HG02678 (cell line): ENCODE measurements at regions not wholly inside any gene's neighbourhood (a gene's known extent, or its start where the extent isn't known, plus 50 kb on each side); places are given as distances from the start of the nearest gene placed in this dataset.

Experiments used
- ATAC-seq: cut with Tn5 transposase; IDR thresholded peaks from one replicate; pipeline ENCODE4 v1.9.1; 2021; ENCODE audit warnings: mild to moderate bottlenecking, moderate library complexity; ENCODE audit not compliant: unreplicated experiment

DNA sequence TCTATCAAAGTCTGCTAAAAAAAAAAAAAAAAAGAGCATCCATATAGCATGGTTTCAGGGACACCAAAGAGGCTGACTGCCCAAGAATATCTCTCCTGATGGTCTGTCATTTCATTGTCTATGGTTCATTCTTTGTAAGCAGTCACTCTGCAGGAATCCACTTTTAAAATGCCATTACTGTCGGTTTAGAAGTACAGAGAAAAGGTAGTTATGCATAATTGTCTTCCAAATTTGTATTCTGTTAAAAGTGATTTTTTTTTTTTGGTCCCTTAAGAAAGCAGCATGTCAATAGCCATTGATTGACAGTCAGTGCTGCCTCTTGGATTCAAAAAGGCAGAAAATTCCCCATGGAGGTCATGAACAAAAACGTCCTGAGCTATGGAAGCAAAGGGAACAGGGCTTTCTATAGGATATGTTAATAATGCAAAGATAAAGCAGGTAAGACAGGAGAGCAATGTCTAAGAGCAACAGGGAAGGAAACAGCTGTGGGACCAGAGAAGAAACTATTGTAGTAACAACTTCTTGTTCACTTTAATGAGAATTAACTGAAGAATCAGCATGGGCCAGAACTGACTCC lies 245.8 kb downstream of the TMX3 start:
- no peak for ATAC-seq

DNA sequence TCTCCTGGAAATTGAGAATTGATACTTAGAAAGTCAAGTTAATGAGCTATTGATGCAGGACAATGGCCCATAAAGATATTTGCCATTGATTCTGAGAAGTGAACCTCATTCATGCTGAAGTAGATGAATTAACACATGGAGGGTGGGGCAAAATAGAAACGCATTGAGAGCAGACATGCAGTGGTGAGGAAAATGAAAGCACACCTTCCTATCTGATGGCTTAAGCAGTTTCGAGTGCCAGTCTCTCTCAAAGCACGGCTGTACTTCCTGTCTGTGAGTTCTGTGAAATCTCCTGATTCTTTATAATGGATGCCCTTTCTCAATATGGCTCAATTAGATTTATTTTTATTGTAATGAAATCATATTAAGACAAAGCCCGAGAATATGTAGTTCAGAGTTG lies 247.0 kb downstream of the TMX3 start:
- ATAC-seq: peak; percentile 59

DNA sequence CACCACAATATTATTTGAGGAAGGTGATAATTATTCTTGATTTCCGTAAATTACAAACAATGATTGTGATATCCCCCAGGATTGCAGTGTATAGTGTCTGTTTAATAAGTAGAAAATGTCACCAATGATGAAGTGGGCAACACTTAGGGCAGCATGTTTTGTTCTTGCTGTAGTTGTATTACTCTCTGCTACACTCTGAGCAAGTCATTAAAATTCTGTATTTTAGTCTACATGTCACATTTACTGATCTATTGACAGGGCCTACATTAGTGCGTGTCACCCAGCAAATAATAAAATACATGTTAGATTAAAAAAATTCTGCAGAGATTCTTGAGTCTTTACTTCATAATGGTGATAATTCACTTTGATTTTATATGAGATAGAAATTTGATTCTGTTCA lies 247.6 kb downstream of the TMX3 start:
- ATAC-seq: no peak

DNA sequence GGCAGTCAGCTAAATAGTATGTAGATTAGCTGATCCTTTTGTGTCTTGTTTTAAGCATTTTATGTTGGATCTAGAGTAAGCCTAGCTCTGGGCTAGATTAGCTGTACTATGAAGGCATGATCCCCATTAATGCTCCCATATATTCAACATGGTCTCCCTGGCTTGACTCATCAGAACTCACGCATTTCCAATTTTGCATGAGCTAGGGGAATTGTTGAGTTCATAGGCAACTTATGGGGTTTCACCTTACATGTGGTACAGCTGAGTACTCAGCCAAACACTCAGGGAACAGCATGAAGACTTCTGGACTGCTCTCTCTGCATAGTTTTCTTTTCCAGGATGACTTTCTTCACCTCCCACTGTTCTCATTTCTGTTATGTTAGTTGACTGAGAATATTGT lies 248.2 kb downstream of the TMX3 start:
- ATAC-seq: no peak

DNA sequence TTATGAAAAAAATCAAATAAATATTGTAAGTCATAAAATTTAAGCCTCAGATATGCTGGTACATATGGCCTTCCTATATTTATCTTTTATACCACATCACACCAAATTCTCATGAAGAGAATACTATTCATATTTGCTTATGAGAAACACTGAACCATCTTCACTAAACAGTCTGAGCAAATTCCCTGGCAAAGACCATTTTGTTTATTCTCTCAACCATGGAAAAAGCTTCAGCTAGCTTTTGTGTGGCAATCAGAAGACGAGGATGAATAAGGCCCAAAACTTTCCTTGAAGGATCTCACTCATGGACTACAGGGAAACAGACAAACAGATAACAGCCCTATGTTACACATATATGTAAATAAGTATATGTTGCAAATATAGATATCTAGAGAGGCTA lies 252.1 kb downstream of the TMX3 start:
- ATAC-seq: no peak

DNA sequence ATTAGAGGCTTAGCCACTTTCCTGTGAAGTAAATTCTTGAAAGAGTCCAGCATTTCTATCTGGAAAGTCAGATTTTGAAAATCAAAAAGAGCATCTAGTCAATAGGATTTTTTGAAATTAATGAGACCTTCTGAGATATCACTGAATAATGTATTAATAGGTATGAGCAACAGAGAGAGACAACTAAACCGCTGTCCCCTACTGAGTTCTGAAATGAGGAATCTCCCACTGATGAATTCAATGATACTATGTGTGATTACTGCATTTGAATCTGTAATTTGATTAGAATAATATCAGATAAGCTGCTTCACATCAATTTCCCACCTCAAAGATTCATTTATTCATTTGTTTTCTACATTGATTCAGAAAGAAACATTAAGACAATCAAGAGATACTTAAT lies 252.8 kb downstream of the TMX3 start:
- no peak for ATAC-seq

DNA sequence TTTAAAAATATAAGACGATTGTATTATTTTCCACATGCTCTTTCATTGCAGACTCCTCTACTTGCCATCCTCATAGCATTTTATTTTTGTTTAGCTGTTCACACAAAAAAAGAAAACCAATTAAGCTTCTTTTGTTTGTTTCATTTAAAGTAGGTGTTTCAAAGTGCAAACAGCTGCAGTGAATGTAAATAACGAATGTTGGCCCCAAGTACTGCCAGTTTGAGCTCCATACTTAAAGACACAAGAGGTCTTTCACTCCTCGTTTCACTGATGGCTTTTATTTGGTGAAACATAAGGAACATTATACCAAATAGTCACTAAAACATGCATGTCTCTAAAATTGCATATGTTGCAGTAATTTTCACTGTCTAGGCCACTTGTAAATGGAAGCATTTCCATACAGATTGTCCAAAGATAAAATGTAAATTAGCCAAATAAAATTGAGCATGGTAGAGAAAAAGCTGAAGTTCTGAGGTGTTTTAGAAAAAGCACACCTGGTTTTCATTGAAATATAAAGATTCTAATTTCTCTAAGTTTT lies 253.4 kb downstream of the TMX3 start:
- ATAC-seq: no peak

DNA sequence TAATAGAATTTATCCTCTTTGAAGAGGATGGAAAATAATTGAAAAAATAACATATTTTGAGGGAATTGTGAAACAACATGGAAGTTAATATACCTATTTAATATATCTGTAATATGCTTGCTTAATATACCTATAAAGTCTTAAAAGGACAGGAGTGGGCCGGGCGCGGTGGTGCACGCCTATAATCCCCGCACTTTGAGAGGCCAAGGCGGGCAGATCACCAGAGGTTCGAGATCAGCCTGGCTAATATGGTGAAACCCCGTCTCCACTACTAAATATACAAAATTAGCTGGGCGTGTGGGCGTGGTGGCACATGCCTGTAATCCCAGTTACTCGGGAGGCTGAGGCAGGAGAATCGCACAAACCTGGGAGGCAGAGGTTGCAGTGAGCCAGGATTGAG lies 254.9 kb downstream of the TMX3 start:
- ATAC-seq: no peak

DNA sequence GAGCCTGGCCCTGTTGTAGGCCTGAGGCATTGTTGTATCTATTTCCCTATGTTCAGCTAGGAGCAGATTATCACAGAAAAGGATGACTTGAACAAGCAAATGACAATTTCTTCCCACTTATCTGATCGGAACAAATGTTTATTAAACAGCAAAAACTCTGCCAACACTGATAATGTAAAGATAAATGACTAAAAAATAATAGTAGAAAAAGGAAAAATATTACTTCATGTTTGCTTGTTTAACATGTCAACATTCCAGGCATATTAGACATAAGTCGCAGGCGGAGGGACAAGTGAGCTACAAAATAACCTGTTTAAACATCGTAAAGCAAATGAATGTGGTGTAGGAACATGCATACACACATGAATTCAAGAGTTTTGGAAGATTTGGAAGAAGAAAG lies 257.9 kb downstream of the TMX3 start:
- ATAC-seq: no peak

DNA sequence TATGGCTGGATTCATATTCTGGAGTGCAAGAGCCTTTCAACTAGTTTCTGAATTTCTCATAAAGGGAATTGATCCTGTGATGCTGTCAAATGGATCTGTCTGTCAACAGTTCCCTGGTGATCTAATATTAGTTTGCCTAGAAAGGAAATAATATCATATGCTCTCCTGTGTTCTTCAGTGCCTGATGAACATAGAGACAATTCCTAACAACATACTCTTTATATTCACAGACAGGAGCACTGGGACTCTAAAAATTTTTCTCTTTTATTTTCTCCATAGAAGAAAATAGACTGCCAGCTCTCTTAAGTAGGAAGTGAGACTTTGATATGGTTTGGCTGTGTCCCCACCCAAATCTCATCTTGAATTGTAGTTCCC lies 259.7 kb downstream of the TMX3 start:
- no peak for ATAC-seq

DNA sequence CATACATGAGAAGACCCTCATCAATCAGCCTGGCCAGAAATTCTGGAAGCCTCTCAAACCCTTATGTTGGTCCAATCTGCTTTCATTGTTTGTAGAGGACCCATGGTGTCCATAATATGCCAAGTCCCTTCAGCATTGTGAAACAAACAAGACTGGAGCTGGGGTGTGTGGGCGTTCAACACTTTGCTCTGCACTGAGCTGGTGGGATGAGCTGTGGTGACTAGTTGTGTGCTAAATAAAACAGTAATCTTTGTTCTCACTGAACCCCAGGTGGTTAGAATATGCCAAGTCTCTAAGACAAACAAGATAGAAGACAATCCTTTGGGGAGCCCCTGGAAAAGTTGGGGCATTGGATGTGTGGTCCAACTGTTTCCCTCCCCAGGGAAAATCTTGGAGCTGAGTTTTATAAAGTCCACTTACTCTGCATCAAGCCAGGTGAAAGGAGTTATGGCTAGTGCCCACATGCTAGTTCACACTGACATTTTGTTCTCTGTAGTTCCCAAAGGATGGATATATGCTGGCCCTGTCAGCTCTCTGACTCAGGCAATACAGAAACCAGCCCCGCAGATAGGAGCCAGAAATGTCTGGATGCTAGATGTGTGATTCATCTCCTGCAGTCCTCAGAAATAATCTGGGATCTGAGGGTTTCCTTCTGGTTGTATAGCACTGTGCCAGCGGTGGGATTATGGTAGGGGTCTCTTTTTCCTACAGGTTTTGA lies 260.2 kb downstream of the TMX3 start:
- ATAC-seq: no peak

DNA sequence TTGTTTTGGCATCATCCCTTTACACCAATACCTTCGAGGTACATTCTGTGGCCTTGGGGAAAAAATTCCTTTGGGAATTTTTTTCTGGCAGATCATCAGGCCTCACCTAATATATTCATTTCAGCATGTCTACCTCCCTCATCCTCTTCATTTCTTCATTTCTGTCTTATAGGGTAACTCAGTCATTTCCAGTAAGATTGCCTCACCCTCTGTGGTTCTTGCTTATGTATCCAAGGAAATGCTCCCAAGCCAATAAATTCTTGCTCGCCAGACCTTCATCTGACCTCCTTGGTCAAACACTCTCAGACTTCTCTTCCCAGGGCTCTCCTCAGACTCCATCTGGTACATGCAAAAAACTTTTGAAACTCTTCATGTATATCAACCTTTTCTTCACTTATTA lies 265.6 kb downstream of the TMX3 start:
- no peak for ATAC-seq

DNA sequence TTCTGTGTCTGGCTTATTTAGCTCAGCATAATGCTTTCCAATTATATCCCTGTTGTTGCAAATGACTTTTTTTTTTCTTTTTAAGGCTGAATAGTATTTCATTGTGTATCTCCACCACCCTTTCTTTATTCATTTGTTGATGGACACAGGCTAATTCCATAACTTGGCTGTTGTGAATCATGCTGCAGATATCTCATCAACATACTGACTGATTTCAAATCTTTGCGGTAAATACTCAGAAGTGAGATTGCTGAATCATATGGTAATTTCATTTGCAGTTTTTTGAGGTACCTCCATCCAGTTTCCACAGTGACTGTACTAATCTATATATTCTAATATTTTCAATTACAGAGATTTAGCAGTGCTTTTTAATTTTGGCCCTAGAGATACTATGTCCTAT lies 266.2 kb downstream of the TMX3 start:
- no peak for ATAC-seq

DNA sequence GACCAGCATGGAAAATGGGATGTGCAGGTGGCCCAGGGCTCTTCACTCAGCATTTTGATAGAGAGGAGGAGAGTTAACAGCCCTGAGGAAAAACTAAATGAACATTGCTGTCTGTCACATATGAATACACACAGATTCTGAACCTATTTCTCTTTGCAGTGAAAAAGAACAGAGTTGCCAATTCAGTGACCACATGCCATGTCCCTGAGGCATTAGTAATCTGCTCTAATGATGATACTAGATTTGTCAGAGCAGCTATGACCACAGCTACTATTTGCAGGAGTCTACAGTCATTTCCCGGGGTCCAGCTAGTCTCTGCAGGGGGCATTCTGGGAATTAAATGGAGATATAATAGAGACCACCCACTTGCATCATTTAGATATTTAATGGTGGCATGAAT lies 267.6 kb downstream of the TMX3 start:
- ATAC-seq: no peak

DNA sequence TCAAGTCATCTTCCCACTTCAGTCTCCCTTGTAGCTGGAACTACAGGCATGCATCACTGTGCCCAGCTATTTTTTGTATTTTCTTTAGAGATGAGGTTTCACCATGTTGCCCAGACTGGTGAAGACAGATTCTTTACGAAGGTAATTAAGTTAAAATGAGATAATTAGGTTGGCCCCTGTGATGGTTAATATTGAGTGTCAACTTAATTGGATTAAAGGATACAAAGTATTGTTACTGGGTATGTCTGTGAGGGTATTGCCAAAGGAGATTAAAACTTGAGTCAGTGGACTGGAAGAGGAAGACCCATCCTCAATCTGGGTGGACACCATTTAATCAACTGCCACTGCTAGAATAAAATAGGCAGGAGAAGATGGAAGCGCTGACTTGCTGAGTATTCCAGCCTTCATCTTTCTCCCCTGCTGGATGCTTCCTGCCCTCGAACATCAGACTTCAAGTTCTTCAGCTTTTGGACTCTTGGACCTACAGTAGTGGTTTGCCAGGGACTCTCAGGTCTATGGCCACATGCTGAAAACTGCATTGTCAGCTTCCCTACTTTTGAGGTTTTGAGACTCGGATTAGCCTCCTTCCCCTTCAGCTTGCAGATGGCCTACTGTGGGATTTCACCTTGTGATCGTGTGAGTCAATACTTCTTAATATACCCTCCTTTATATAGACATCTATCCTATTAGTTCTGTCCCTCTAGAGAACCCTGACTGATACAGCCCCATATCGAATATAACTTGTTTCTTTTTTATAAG lies 269.1 kb downstream of the TMX3 start:
- ATAC-seq: no peak

DNA sequence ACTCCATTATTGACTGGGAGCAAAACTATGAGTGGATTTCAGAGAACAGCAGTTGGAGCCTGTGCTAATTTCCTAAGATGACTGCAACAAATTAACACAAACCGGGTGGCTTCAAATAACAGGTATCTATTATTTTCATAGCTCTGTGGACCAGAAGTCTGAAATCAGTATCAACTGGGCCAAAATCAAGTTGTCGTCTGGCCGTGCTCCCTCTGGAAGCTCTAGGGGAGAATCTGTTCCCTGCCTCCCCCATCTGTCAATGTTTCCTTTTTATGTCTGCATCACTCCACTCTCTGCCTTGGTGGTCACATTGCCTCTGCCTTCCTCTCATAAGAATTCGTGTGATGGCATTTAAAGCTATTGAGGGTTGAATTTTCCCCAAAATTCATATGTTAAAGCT lies 269.8 kb downstream of the TMX3 start:
- ATAC-seq: no peak

DNA sequence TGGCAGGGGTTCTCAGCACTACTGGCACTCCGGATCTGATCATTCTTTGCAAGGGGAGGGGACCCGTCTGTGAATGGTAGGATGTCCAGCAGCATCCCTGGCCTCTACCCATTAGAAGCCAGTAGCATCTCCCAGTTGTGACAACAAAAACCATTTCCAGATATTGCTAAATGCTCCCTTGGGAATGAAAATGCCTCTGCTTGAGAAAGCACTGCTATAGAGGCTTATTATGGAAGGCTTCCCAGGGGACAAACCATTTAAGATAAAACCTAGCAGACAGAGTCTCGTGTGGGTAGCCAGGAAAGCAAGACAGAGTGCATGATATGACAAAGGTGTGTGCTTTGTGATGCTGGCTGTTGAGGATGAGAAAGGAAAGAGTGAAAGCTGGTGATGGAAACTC lies 273.7 kb downstream of the TMX3 start:
- no peak for ATAC-seq

DNA sequence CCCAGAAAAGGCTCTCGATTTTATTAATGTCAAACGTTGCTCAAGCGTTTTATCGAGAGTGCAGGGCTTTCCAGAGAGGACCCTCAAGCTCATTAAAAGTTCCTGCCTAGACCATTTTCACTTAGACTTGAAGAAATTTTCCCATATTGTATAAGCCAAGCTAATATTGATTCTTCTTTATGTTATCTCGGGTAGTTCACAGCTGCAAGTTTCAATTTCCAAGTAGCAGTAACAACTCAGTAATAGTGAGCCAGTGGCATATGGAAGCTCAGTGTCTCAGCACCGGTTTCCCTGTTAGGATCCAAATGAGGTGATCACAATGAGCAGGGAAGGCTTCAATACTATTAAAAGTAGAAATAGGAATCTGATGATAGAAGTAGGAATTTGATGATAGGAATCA lies 274.5 kb downstream of the TMX3 start:
- ATAC-seq: no peak

DNA sequence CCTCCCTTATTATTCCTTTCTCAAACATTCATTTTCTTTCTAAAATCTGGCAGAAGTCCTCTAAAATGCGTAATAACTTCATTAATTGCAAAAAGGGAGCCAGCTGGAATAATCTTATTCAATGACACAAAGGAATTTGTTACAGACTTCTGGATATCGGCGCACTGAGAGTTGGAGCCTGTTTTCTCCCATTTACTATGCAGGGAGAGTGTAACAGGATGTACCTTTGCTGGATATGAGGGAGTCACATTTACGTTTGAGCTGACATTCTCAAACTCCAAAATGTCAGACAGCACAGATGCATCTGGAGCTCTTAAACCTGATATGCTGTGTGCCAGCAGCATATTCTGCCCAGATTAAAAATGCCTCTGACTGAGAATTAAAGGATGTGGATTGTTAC lies 275.3 kb downstream of the TMX3 start:
- no peak for ATAC-seq

DNA sequence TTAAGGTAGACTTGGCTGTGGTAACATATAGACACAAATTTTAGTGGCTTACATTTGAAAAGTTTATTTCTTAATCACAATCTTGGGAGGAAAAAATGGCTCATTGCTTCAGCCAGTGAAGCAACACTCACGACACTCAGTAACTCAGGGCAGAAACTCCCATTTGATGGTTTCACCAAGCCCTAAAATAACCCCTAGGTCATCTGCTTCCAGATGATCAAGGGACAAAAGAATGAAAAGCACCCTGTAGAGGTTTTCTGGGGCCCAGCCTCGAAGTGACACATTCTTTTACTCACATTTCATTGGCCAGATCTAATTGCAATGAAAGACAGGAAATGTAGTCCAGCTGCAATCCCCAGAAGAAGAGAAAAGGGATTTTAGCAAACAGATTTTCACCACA lies 275.9 kb downstream of the TMX3 start:
- ATAC-seq: no peak

DNA sequence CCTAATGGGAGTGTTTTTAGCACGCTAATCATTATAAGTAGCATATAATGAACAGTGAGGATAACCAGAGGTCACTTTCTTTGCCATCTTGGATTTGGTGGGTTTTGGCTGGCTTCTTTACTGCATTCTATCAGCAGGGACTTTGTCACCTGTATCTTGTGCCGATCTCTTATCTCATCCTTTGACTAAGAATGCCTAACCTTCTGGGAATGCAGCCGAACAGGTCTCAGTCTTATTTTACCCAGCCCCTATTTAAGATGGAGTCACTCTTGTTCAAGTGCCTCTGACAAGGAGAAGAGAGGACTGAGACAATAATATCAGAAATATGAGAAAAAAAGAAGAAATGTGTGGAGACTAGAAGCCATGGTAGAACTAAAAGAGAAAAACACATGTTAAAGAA lies 276.4 kb downstream of the TMX3 start:
- no peak for ATAC-seq

DNA sequence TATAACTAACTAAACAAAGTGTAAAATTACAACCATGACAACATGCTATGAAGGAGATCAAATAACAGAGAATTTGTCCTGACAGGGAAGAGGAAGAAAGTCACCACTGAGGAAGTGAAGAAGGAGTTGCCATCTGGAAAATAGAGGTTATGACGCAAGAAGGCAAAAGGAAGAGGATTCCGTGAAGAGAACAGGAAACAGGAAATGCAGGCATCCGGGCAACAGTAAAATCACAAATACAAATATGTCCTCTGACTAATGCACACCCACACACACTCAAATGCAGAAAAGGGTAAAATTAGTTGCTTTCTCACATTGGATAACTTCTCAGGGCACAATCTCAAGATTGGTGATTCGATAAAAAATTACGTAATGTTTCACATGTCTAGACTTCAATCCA lies 278.4 kb downstream of the TMX3 start:
- no peak for ATAC-seq
